PC-9 (cell line): ENCODE measurements at regions not wholly inside any gene's neighbourhood (a gene's known extent, or its start where the extent isn't known, plus 50 kb on each side); places are given as distances from the start of the nearest gene placed in this dataset.

Experiments used
- BruUV-seq: library from RNA; stranded (reverse); fragments of 400-500 nt; replicated peaks from 2 replicates; lab custom pipeline; 2021; lab: Mats Ljungman, UMichigan
- CTCF ChIA-PET: fragments of 300-600 bp; sonication (Branson Sonifier 250); formaldehyde crosslinking; loops from one replicate; lab custom pipeline; 2022; ENCODE audit warnings: antibody characterized with exemption; lab: Charles Lee
- POLR2A ChIA-PET: fragments of 300-600 bp; sonication (Branson Sonifier 250); formaldehyde crosslinking; loops from one replicate; lab custom pipeline; 2022; ENCODE audit warnings: antibody characterized with exemption; ENCODE audit not compliant: unreplicated experiment; lab: Charles Lee
- DNase-seq, 2 experiments: peaks; one replicate each; pipeline versions ENCODE4 v3.0.0 to v3.0.0-alpha.2; 2015 to 2022; ENCODE audit warnings: mixed read lengths in 1 of 2
- H2AFZ ChIP-seq: fragments of 200-600 bp; sonication (generic); 2 replicates; pipeline ENCODE4 v1.8.1; 2017; ENCODE audit warnings: antibody characterized with exemption
- H3F3A ChIP-seq: fragments of 200-600 bp; sonication (generic); 2 replicates; pipeline ENCODE4 v1.8.1; 2017; ENCODE audit warnings: antibody characterized with exemption, mild to moderate bottlenecking, low read depth; ENCODE audit not compliant: insufficient read depth
- H3K27ac ChIP-seq: fragments of 200-600 bp; sonication (generic); 2 replicates; pipeline ENCODE4 v1.6.1; 2016; ENCODE audit warnings: mixed run types
- H3K27me3 ChIP-seq: fragments of 200-600 bp; sonication (generic); 2 replicates; pipeline ENCODE4 v1.6.1; 2016; ENCODE audit warnings: low read depth, mixed run types; ENCODE audit not compliant: insufficient read depth
- H3K36me3 ChIP-seq: fragments of 200-600 bp; sonication (generic); 2 replicates; pipeline ENCODE4 v1.6.1; 2016; ENCODE audit warnings: low read depth, mixed run types
- H3K4me1 ChIP-seq: fragments of 200-600 bp; sonication (generic); replicated peaks from 2 replicates; pipeline ENCODE4 v1.6.1; 2016; ENCODE audit warnings: mixed run types; ENCODE audit not compliant: insufficient read depth
- H3K4me2 ChIP-seq: fragments of 200-600 bp; sonication (generic); 2 replicates; pipeline ENCODE4 v1.6.1; 2017; ENCODE audit warnings: mixed run types
- H3K4me3 ChIP-seq: fragments of 200-600 bp; sonication (generic); 2 replicates; pipeline ENCODE4 v1.6.1; 2016; ENCODE audit warnings: mixed run types
- H3K79me2 ChIP-seq: fragments of 200-600 bp; sonication (generic); 2 replicates; pipeline ENCODE4 v1.6.1; 2017; ENCODE audit warnings: low read depth, mixed run types
- H3K9me2 ChIP-seq: fragments of 200-600 bp; sonication (generic); 2 replicates; pipeline ENCODE4 v1.8.1; 2017; ENCODE audit warnings: mild to moderate bottlenecking; ENCODE audit not compliant: insufficient read depth
- H3K9me3 ChIP-seq: fragments of 200-600 bp; sonication (generic); 2 replicates; pipeline ENCODE4 v1.8.1; 2016; ENCODE audit warnings: low read depth; ENCODE audit not compliant: insufficient read depth
- H4K20me1 ChIP-seq: fragments of 200-600 bp; sonication (generic); 2 replicates; pipeline ENCODE4 v1.8.1; 2017; ENCODE audit not compliant: insufficient read depth
- CTCF ChIP-seq: fragments of 200-600 bp; sonication (generic); conservative IDR thresholded peaks from 2 replicates; pipeline ENCODE4 v1.6.1; 2017; ENCODE audit warnings: mixed run types, antibody characterized with exemption, mild to moderate bottlenecking, moderate library complexity
- EZH2 ChIP-seq: fragments of 200-600 bp; sonication (generic); IDR thresholded peaks from 2 replicates; pipeline ENCODE4 v1.8.0; 2017; ENCODE audit warnings: antibody characterized with exemption, low read depth
- intact Hi-C: fragments of 100-400 bp; cut with micrococcal nuclease; formaldehyde crosslinking; loops from one replicate; pipeline ENCODE4 v1.10.0; 2022; ENCODE audit not compliant: unreplicated experiment

DNA sequence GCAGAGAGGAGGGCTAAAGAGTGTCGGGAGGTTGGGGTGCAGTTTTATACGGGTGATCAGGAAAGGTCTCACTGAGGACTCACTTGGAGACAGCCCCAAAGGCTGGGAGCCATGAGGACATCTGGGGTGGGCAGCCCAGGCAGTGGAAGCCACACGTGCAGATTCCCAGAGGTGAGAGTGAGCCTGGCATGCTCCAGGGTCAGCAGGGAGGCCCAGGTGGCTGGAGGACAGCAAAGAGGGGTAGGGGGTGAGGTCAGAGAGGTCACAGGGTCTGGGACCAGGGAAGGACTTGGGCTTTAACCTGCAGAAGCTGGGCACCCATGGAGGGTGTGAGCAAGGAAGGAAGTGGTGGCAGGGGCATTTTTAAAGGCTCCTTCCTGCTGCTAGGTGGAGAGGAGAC is 481.7 kb downstream of the MATN1 start:
- H3K4me2 ChIP-seq: no peak overlapping the region
- no peak for DNase-seq
- no peak overlapping the region for H2AFZ ChIP-seq
- H3K27me3 ChIP-seq: peaks cover 82% of the 10 kb centered on the region
- no peaks in the 10 kb centered on the region for H3K9me2 ChIP-seq
- no peaks in the 10 kb centered on the region for H3K9me3 ChIP-seq
- H3K79me2 ChIP-seq: no peaks in the 10 kb centered on the region
- H3F3A ChIP-seq: no peaks in the 10 kb centered on the region
- POLR2A ChIA-PET: no interaction called here
- BruUV-seq: no TSS peak
- CTCF ChIA-PET: no interaction called here
- TF ChIP-seq EZH2 (no peak), CTCF (no peak)
- no peak overlapping the region for H3K4me3 ChIP-seq
- intact Hi-C loops: no loop called here
- H3K27ac ChIP-seq: no peak overlapping the region
- no peaks in the 10 kb centered on the region for H3K36me3 ChIP-seq
- no peaks in the 10 kb centered on the region for H4K20me1 ChIP-seq
- H3K4me1 ChIP-seq: no peaks in the 10 kb centered on the region

DNA sequence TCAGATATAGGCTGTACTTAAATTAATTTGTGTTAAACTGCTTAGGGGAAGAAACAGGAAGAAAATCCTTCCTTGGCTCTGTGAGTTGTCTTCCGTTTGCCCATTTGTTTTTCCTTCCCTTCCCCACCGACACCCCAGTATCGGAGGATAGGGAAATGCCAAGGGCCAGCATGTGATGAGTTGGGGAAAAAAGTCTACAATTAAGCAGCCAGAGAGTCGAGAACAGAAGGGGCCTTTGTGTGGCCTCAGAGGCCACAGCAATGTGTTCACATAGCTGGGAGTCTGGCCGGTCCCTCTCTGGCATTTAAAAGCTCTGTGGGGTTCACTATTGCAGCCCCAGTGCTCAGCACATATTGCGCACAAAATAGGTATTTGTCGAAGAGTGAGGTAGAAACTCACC is 489.3 kb downstream of the MATN1 start:
- Histone ChIP-seq H3K4me1 (no peaks in the 10 kb centered on the region), H2AFZ (no peak overlapping the region), H3K9me2 (no peaks in the 10 kb centered on the region), H3K4me3 (no peak overlapping the region), H3K27ac (no peak overlapping the region), H3K9me3 (no peaks in the 10 kb centered on the region), H3K27me3 (peaks cover 58% of the 10 kb centered on the region), H3F3A (no peaks in the 10 kb centered on the region), H3K4me2 (no peak overlapping the region), H3K79me2 (no peaks in the 10 kb centered on the region), H4K20me1 (no peaks in the 10 kb centered on the region), H3K36me3 (no peaks in the 10 kb centered on the region)
- no peak for DNase-seq
- TF ChIP-seq CTCF: no peak
- no peak for TF ChIP-seq EZH2
- ChIA-PET CTCF (no interaction called here), POLR2A (no interaction called here)
- intact Hi-C loops: no loop called here
- BruUV-seq: no TSS peak

GRCh38 chr1:30232288-30232899 is 491.0 kb downstream of the MATN1 start:
- H3K27ac ChIP-seq: no peak overlapping the region
- intact Hi-C loops: no loop called here
- H3K9me3 ChIP-seq: no peaks in the 10 kb centered on the region
- H3K4me2 ChIP-seq: no peak overlapping the region
- no peak overlapping the region for H3K4me3 ChIP-seq
- H4K20me1 ChIP-seq: no peaks in the 10 kb centered on the region
- H3K79me2 ChIP-seq: no peaks in the 10 kb centered on the region
- H3K36me3 ChIP-seq: no peaks in the 10 kb centered on the region
- POLR2A ChIA-PET: no interaction called here
- no peaks in the 10 kb centered on the region for H3K4me1 ChIP-seq
- DNase-seq: no peak
- CTCF ChIA-PET: no interaction called here
- peak; percentile 70 for TF ChIP-seq CTCF
- no peak for TF ChIP-seq EZH2
- no TSS peak for BruUV-seq
- peaks cover 55% of the 10 kb centered on the region for H3K27me3 ChIP-seq
- no peak overlapping the region for H2AFZ ChIP-seq
- H3F3A ChIP-seq: no peaks in the 10 kb centered on the region
- no peaks in the 10 kb centered on the region for H3K9me2 ChIP-seq
